Suprapubic skin (tissue), 4 donors: ENCODE measurements at regions not wholly inside any gene's neighbourhood (a gene's known extent, or its start where the extent isn't known, plus 50 kb on each side); places are given as distances from the start of the nearest gene placed in this dataset.

Experiments used
- CTCF ChIP-seq, 2 donors: fragments of 200-600 bp in 1 of 2; fragments of 450-650 bp in 1 of 2; sonication (generic) in 1 of 2; IDR thresholded peaks; one replicate each; pipeline ENCODE4 v1.5.1; 2016 to 2019; ENCODE audit warnings: antibody characterized with exemption in 2 of 2, mild to moderate bottlenecking in 1 of 2, moderate library complexity in 1 of 2
- POLR2A ChIP-seq, 2 donors: fragments of 450-650 bp; IDR thresholded peaks; one replicate each; pipeline ENCODE4 v1.6.1; 2017; ENCODE audit warnings: antibody characterized with exemption in 2 of 2, mild to moderate bottlenecking in 2 of 2, moderate library complexity in 2 of 2
- POLR2AphosphoS5 ChIP-seq, 3 donors: sonication (generic); formaldehyde crosslinking; IDR thresholded peaks; one replicate each; pipeline ENCODE4 v1.6.1; 2017; ENCODE audit warnings: antibody characterized with exemption in 3 of 3

DNA sequence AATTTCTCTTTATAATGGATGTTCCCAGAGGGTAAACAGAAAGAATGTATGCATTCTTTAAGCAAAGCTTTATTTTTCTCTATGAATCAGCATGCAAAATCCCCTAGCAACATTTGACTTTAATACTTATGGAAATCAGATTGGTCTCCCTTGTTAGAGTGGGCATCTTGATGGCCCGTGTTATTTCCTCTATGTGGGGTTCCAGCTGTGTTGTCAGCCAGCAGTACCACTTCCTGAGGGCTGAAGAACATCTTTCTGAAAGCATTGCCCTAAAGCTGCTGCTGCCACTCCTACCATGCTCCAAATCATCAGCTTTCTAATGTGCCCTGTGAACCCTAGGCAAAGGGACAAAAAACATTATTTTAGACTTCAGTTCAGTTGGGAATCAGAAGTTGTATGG is 70.4 kb upstream of the HECTD2 start:
- no peak for TF ChIP-seq CTCF (IDR thresholded peaks at IDR 0.05)
- no peak for TF ChIP-seq POLR2AphosphoS5 (IDR thresholded peaks at IDR 0.05)
- no peak for TF ChIP-seq POLR2A (IDR thresholded peaks at IDR 0.05)
